ENCODE measurements at regions not wholly inside any gene's neighbourhood (a gene's known extent, or its start where the extent isn't known, plus 50 kb on each side); places are given as distances from the start of the nearest gene placed in this dataset.

DNA sequence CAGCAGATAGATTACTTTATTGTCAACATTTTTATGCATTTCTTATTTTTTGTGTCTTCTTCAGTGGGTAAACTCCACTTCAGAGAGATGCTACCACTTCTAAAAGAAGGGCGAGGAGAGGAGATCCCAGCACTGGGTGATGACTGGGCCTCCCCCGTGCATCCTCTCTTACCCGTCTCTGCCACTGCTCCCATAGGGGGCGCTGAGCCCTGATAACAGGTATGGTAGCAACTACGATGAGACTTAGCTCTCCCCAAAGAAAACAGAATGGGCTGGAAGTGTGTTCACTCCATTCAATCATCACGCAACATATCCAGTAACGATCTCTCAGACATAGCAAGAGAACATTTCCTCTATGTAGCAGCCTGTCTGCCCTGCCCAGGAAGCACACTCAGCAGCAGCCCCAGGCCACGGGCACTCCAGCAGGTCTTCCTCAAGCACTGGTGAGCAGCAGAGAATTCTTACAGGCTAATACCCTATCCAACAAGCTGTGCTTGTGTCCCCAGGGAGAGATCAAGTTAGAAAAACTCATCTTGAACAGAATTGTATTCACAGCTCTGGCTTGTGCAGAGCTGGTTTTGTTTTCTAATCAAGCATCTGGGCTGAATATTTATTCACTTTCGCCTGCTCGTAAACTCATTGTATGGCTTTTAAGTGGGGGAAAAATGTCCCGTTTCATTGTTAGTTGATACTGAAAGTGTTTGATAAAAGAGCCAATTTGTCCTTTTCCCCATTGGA lies 533.1 kb upstream of the CDH4 start:
- Histone ChIP-seq H3K4me3 (ENCODE audit: low read depth, low read length) (no peak overlapping the region), H3K9me3 (no peaks in the 10 kb centered on the region)
- no peak for DNase-seq

DNA sequence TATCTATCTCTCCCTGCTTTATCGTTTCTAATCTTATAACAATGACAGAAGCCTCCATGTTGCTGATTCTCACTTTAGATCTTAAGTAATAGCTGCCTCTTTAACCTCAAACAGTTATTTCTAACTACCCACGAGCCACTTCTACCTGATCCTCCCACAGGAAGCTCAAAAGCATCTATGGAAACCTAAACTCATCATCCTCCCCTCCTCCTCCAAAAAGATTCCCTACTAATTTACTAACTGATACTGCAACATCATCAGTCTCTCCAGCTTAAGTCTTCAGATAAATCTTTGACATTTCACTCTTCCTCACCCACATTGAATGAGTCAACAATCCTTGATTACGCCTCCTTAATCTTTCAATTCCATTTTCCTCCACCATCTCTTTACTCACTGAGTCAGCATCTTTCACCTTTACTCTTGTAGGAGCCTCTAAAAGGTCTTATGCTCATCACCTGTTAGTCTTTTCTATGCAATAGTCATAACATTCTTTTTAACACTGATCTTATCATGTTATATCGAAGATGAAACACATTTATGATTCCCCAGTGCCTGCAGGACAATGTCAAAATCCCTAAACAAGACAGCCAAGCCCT lies 526.7 kb upstream of the CDH4 start:
- DNase-seq = no peak
- Histone ChIP-seq H3K27me3 (no peaks in the 10 kb centered on the region), H3K36me3 (no peaks in the 10 kb centered on the region), H3K4me3 (ENCODE audit: low read depth, low read length) (no peak overlapping the region), H3K9me3 (no peaks in the 10 kb centered on the region), H3K4me1 (no peaks in the 10 kb centered on the region)
- TF ChIP-seq, protein P1, sequence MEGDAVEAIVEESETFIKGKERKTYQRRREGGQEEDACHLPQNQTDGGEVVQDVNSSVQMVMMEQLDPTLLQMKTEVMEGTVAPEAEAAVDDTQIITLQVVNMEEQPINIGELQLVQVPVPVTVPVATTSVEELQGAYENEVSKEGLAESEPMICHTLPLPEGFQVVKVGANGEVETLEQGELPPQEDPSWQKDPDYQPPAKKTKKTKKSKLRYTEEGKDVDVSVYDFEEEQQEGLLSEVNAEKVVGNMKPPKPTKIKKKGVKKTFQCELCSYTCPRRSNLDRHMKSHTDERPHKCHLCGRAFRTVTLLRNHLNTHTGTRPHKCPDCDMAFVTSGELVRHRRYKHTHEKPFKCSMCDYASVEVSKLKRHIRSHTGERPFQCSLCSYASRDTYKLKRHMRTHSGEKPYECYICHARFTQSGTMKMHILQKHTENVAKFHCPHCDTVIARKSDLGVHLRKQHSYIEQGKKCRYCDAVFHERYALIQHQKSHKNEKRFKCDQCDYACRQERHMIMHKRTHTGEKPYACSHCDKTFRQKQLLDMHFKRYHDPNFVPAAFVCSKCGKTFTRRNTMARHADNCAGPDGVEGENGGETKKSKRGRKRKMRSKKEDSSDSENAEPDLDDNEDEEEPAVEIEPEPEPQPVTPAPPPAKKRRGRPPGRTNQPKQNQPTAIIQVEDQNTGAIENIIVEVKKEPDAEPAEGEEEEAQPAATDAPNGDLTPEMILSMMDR (IDR thresholded peaks at IDR 0.05; ENCODE audit: low read depth, low read length) = no peak

More for the DNA sequence above, 533.1 kb upstream of the CDH4 start:
- Histone ChIP-seq H3K4me1 (no peaks in the 10 kb centered on the region), H3K36me3 (no peaks in the 10 kb centered on the region), H3K27me3 (no peaks in the 10 kb centered on the region)
- TF ChIP-seq, protein P1 (IDR thresholded peaks at IDR 0.05; ENCODE audit: low read depth, low read length) = no peak

DNA sequence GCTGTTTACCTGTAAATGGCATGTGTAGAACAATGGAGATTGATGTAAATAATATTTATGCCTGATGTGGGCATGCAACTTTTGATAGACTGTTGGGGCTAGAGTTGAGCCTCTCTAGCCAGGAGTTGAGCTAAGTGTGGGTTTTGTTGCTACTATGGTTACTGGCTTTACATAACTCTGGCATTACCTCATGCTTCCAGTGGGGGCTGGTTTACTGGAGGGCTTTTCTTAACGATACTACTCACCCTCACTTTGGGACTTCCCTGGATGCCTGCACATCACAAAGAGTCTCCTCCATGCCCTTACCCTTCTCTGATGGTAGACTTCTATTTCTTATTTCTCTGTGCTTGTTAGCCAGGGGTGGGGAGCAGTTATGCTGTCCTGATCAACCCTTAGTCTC lies 524.6 kb upstream of the CDH4 start:
- TF ChIP-seq, protein P1 (IDR thresholded peaks at IDR 0.05; ENCODE audit: low read depth, low read length) = no peak
- H3K4me3 ChIP-seq (ENCODE audit: low read depth, low read length) = no peak overlapping the region
- H3K27me3 ChIP-seq = no peaks in the 10 kb centered on the region
- no peaks in the 10 kb centered on the region for H3K4me1 ChIP-seq
- H3K9me3 ChIP-seq = no peaks in the 10 kb centered on the region
- no peak for DNase-seq
- no peaks in the 10 kb centered on the region for H3K36me3 ChIP-seq

DNA sequence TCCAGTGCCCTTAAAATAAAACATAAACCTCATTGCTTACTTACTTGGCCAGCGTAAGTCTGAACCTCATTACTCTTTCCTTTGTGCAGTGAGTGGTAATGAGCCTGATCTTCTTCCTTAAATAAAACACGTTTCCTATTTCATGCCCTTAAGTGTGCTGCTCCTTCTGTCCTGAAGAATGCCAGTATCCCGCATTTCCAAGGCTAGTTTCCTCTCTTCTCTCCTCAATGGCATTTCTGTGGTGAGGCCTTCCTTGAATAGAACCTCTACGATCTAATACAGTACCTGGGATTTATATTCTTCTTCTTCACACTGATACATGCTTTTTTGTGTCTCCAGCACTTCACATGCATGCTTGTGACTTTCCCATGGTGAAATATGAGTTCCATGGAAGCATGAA lies 523.4 kb upstream of the CDH4 start:
- no peak overlapping the region for H3K4me3 ChIP-seq (ENCODE audit: low read depth, low read length)
- no peaks in the 10 kb centered on the region for H3K4me1 ChIP-seq
- no peaks in the 10 kb centered on the region for H3K27me3 ChIP-seq
- H3K36me3 ChIP-seq = no peaks in the 10 kb centered on the region
- TF ChIP-seq, protein P1 (IDR thresholded peaks at IDR 0.05; ENCODE audit: low read depth, low read length) = no peak
- no peak for DNase-seq
- no peaks in the 10 kb centered on the region for H3K9me3 ChIP-seq

DNA sequence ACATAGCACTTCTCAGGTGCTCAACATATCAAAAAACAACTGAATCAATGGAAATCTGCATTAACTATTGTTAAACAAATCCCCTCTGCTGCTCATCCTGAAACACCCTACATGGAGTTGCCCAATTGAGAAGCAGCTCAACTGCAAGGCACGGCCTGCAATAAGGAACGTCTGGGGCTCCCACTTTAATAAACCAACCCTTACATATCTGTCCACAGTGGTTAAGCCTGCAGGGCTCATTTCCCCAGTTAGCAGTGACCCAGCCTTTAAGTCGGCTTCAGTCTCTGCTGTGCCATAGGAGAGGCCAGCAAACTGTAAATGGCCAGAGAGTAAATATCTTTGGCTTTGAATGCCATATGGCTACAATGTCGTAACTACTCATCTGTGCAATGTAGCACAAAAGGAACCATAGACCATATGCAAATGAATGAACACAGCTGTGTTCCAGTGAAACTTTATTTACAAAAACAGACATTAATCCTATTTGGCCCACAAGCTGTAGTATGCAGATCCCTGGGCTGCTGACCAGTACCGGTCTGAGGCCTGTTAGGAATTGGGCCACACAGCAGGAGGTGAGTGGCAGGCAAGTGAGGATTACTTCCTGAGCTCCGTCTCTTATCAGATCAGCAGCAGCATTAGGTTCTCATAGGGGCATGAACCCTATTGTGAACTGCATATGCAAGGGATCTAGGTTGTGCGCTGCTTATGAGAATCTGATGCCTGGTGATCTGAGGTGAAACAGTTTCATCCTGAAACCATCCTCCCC lies 522.7 kb upstream of the CDH4 start:
- TF ChIP-seq, protein P1 (IDR thresholded peaks at IDR 0.05; ENCODE audit: low read depth, low read length) = no peak
- Histone ChIP-seq H3K36me3 (no peaks in the 10 kb centered on the region), H3K9me3 (no peaks in the 10 kb centered on the region), H3K27me3 (no peaks in the 10 kb centered on the region), H3K4me3 (ENCODE audit: low read depth, low read length) (no peak overlapping the region), H3K4me1 (no peaks in the 10 kb centered on the region)
- DNase-seq = no peak
